ENCODE measurements at regions not wholly inside any gene's neighbourhood (a gene's known extent, or its start where the extent isn't known, plus 50 kb on each side); places are given as distances from the start of the nearest gene placed in this dataset.

- TF ChIP-seq POLR2A (IDR thresholded peaks at IDR 0.05), result no peak
- TF ChIP-seq, protein P1, sequence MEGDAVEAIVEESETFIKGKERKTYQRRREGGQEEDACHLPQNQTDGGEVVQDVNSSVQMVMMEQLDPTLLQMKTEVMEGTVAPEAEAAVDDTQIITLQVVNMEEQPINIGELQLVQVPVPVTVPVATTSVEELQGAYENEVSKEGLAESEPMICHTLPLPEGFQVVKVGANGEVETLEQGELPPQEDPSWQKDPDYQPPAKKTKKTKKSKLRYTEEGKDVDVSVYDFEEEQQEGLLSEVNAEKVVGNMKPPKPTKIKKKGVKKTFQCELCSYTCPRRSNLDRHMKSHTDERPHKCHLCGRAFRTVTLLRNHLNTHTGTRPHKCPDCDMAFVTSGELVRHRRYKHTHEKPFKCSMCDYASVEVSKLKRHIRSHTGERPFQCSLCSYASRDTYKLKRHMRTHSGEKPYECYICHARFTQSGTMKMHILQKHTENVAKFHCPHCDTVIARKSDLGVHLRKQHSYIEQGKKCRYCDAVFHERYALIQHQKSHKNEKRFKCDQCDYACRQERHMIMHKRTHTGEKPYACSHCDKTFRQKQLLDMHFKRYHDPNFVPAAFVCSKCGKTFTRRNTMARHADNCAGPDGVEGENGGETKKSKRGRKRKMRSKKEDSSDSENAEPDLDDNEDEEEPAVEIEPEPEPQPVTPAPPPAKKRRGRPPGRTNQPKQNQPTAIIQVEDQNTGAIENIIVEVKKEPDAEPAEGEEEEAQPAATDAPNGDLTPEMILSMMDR (IDR thresholded peaks at IDR 0.05), result no peak
These were observed 188.7 kb upstream of the PLXNC1 start for GRCh38 chr12:93959657-93960056.
